NCI-H345 treated with DMSO at 0.1 percent for 48 hours (cell line): ENCODE measurements at regions not wholly inside any gene's neighbourhood (a gene's known extent, or its start where the extent isn't known, plus 50 kb on each side); places are given as distances from the start of the nearest gene placed in this dataset.

Source experiments
- DNase-seq: peaks from one replicate; lab custom pipeline; 2025; ENCODE audit not compliant: unreplicated experiment; lab: John Stamatoyannopoulos, UW

GRCh38 chr13:76459863-76460262 is 426.3 kb downstream of the KCTD12 start:
- no peak for DNase-seq

- DNase-seq, result no peak
Measured at GRCh38 chr13:76455960-76456359, 430.2 kb downstream of the KCTD12 start.

- DNase-seq, result no peak
Measured at GRCh38 chr13:76454991-76455390, 431.2 kb downstream of the KCTD12 start.

- no peak for DNase-seq
Measured at GRCh38 chr13:76449716-76450115, 436.5 kb downstream of the KCTD12 start.

GRCh38 chr13:76446191-76446590 is 440.0 kb downstream of the KCTD12 start:
- no peak for DNase-seq

GRCh38 chr13:76440568-76440967 is 445.6 kb downstream of the KCTD12 start:
- DNase-seq, result no peak

GRCh38 chr13:76439546-76439945 is 446.7 kb downstream of the KCTD12 start:
- no peak for DNase-seq

- DNase-seq, result no peak
Measured at GRCh38 chr13:76438050-76438449, 448.2 kb downstream of the KCTD12 start.

- DNase-seq, result no peak
Measured at GRCh38 chr13:76425935-76426334, 460.3 kb downstream of the KCTD12 start.

GRCh38 chr13:76421011-76421410 is 465.2 kb downstream of the KCTD12 start:
- no peak for DNase-seq

- DNase-seq, result no peak
Measured at GRCh38 chr13:76418404-76418803, 467.8 kb downstream of the KCTD12 start.

- no peak for DNase-seq
Measured at GRCh38 chr13:76414320-76414719, 471.9 kb downstream of the KCTD12 start.

GRCh38 chr13:76406243-76406642 is 480.0 kb downstream of the KCTD12 start:
- no peak for DNase-seq

- no peak for DNase-seq
Measured at GRCh38 chr13:76398425-76398824, 487.8 kb downstream of the KCTD12 start.

GRCh38 chr13:76397413-76397812 is 488.8 kb downstream of the KCTD12 start:
- DNase-seq, result no peak

- no peak for DNase-seq
Measured at GRCh38 chr13:76389321-76389720, 496.9 kb downstream of the KCTD12 start.

GRCh38 chr13:76387566-76387965 is 498.6 kb downstream of the KCTD12 start:
- DNase-seq, result no peak

GRCh38 chr13:76386321-76386720 is 499.9 kb downstream of the KCTD12 start:
- DNase-seq, result no peak

- DNase-seq, result no peak
Measured at GRCh38 chr13:76385586-76385985, 500.6 kb downstream of the KCTD12 start.

GRCh38 chr13:76383676-76384461 is 502.3 kb downstream of the KCTD12 start:
- no peak for DNase-seq

- no peak for DNase-seq
Measured at GRCh38 chr13:76380446-76381065, 505.6 kb downstream of the KCTD12 start.

GRCh38 chr13:76379341-76380105 is 506.7 kb downstream of the KCTD12 start:
- no peak for DNase-seq
